Tibial artery (tissue), 4 donors: ENCODE measurements at regions not wholly inside any gene's neighbourhood (a gene's known extent, or its start where the extent isn't known, plus 50 kb on each side); places are given as distances from the start of the nearest gene placed in this dataset.
"Not testable (repeated sequence)": the region's sequence is repeated elsewhere in the genome, so short reads cannot be mapped to it uniquely, and the experiment has no call there.

Source experiments
- DNase-seq, 2 donors: peaks; one replicate each; pipeline ENCODE4 v3.0.0-alpha.2; 2019
- H3K27ac ChIP-seq, 2 donors: fragments of 200-600 bp; sonication (generic) in 1 of 2; 1 replicate in 1 of 2; 2 replicates in 1 of 2; pipeline ENCODE4 v1.5.1; 2018 to 2019; ENCODE audit warnings: mild to moderate bottlenecking in 1 of 2
- H3K27me3 ChIP-seq, 2 donors: fragments of 200-600 bp; sonication (generic) in 1 of 2; one replicate each; pipeline versions ENCODE4 v1.5.1 to v1.6.0; 2016 to 2019
- H3K36me3 ChIP-seq, 3 donors: fragments of 200-600 bp; sonication (generic) in 2 of 3; one replicate each; pipeline ENCODE4 v1.5.1; 2016 to 2019; ENCODE audit warnings: mild to moderate bottlenecking in 2 of 3
- H3K4me1 ChIP-seq, 4 donors: fragments of 200-600 bp; sonication (generic) in 2 of 4; 1 replicate in 3 of 4; 2 replicates in 1 of 4; pipeline ENCODE4 v1.5.1; 2016 to 2019
- H3K4me3 ChIP-seq, 2 donors: fragments of 200-600 bp; sonication (generic) in 1 of 2; 1 replicate in 1 of 2; 2 replicates in 1 of 2; pipeline ENCODE4 v1.5.1; 2018 to 2019; ENCODE audit warnings: mild to moderate bottlenecking in 2 of 2
- H3K9me3 ChIP-seq, 3 donors: fragments of 200-600 bp; sonication (generic) in 1 of 3; one replicate each; pipeline ENCODE4 v1.5.1; 2016 to 2019
- intact Hi-C: fragments of 100-400 bp; cut with DNase I; formaldehyde crosslinking; loops from one replicate; pipeline ENCODE4 v1.15.0; 2023; ENCODE audit warnings: low total_unique reads
- TF ChIP-seq, protein P1 (sequence below), 2 experiments: fragments of 200-600 bp in 1 of 2; fragments of 450-650 bp in 1 of 2; IDR thresholded peaks; one replicate each; pipeline ENCODE4 v1.5.1; 2017 to 2019; ENCODE audit warnings: antibody characterized with exemption in 2 of 2, mild to moderate bottlenecking in 1 of 2, moderate library complexity in 1 of 2

DNA sequence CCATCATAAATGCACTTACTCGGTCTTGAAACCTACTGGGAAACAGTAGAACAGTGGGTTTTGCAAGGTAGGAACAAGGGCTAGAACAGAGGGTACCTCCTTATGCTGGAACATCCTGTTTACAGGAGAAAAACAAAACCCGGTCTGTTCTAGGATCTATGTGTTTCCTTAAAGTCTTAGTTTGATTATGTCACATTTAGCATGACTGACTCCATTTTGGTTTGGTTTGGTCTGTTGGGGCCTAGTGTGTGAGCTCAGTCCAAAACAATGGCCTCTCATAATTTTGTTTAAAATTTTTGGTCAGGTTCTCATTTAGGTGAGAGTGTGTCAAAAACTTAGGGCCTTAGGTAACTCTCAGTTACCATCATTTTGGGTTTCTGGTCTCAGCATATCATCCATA is 96.3 kb upstream of the TRIM24 start:
- intact Hi-C loops, result no loop called here
- DNase-seq, result no peak
- TF ChIP-seq, protein P1, sequence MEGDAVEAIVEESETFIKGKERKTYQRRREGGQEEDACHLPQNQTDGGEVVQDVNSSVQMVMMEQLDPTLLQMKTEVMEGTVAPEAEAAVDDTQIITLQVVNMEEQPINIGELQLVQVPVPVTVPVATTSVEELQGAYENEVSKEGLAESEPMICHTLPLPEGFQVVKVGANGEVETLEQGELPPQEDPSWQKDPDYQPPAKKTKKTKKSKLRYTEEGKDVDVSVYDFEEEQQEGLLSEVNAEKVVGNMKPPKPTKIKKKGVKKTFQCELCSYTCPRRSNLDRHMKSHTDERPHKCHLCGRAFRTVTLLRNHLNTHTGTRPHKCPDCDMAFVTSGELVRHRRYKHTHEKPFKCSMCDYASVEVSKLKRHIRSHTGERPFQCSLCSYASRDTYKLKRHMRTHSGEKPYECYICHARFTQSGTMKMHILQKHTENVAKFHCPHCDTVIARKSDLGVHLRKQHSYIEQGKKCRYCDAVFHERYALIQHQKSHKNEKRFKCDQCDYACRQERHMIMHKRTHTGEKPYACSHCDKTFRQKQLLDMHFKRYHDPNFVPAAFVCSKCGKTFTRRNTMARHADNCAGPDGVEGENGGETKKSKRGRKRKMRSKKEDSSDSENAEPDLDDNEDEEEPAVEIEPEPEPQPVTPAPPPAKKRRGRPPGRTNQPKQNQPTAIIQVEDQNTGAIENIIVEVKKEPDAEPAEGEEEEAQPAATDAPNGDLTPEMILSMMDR (IDR thresholded peaks at IDR 0.05), result no peak

DNA sequence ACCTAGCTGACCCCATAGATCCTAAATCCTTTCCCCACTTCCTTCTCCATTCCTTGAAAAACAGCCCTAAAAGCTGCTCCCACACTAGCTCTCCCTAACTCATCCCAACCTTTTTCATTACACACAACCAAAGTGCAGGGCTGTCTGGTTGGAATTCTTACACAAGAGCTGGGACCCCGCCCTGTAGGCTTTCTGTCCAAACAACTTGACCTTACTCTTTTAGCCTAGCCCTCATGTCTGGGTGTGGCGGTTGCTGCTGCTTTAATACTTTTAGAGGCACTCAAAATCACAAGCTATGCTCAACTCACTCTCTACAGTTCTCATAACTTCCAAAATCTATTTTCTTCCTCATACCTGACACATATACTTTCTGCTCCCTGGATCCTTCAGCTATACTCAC is 93.9 kb upstream of the TRIM24 start:
- DNase-seq, intact Hi-C loops: not testable (repeated sequence)
- peaks cover 0 to 30% (median 20%) of the 10 kb centered on the region in 3 donors for H3K9me3 ChIP-seq

More for the DNA sequence above, 96.3 kb upstream of the TRIM24 start:
- peaks cover 0 to 9% (median 0%) of the 10 kb centered on the region in 3 donors for H3K9me3 ChIP-seq
- no peaks in the 10 kb centered on the region for H3K27me3 ChIP-seq
- no peaks in the 10 kb centered on the region for H3K36me3 ChIP-seq
- H3K4me1 ChIP-seq, result no peaks in the 10 kb centered on the region
- no peak overlapping the region for H3K27ac ChIP-seq
- H3K4me3 ChIP-seq, result no peak overlapping the region

DNA sequence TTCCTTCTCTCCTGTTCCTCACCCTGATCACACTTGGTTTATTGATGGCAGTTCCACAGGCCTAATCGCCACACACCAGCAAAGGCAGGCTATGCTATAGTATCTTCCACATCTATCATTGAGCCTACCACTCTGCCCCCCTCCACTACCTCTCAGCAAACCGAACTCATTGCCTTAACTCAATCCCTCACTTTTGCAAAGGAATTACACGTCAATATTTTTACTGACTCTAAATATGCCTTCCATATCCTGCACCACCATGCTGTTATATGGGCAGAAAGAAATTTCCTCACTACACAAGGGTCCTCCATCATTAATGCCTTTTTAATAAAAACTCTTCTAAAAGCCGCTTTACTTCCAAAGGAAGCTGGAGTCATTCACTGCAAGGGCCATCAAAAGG is 93.4 kb upstream of the TRIM24 start:
- H3K27ac ChIP-seq, intact Hi-C loops, H3K4me1 ChIP-seq, H3K27me3 ChIP-seq, H3K4me3 ChIP-seq, H3K36me3 ChIP-seq, DNase-seq: not testable (repeated sequence)
- peaks cover 0 to 34% (median 26%) of the 10 kb centered on the region in 3 donors for H3K9me3 ChIP-seq

More for the DNA sequence above, 93.9 kb upstream of the TRIM24 start:
- H3K27me3 ChIP-seq, H3K27ac ChIP-seq, H3K36me3 ChIP-seq, H3K4me1 ChIP-seq, H3K4me3 ChIP-seq: not testable (repeated sequence)

DNA sequence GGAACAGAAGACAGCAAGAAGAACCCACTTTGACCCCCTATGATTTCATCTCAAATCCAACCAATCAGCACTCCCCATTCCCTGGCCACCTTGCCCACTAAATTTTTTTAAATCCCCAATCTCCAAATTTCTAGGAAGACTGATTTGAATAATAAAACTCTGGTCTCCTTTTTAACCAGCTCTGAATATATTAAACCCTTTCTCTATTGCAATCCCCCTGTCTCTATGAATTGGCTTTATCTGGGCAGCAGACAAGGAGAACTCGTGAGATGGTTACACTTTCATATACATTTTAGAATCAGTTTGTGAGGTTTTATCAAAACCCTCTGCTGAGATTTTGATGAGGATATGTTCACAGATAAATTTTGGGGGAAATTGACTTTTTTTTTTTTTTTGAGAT is 90.3 kb upstream of the TRIM24 start:
- Histone ChIP-seq H3K36me3 (no peaks in the 10 kb centered on the region), H3K4me3 (no peak overlapping the region), H3K27me3 (no peaks in the 10 kb centered on the region), H3K27ac (no peak overlapping the region), H3K4me1 (no peaks in the 10 kb centered on the region), H3K9me3 (peaks cover 0 to 37% (median 26%) of the 10 kb centered on the region in 3 donors)
- TF ChIP-seq, protein P1 (IDR thresholded peaks at IDR 0.05), result no peak
- no peak for DNase-seq
- intact Hi-C loops, result no loop called here

DNA sequence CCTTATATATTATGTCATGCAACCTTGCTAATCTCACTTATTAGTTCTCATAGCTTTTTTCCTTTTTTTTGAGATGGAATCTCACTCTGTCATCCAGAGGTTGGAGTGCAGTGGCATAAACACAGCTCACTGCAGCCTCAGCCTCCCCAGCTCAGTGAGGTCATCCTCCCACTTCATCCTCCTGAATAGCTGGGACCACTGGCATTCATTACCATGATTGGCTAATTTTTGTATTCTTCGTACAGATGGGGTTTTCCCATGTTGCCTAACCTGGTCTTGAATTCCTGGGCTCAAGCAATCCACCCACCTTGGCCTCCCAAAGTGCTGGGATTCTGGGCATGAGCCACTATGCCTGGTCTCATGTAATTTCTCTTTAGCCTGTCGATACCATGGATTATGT is 89.1 kb upstream of the TRIM24 start:
- no peaks in the 10 kb centered on the region for H3K27me3 ChIP-seq
- TF ChIP-seq, protein P1 (IDR thresholded peaks at IDR 0.05), result no peak
- no peaks in the 10 kb centered on the region for H3K4me1 ChIP-seq
- peaks cover 0 to 37% (median 26%) of the 10 kb centered on the region in 3 donors for H3K9me3 ChIP-seq
- H3K27ac ChIP-seq, result no peak overlapping the region
- intact Hi-C loops, result no loop called here
- DNase-seq, result no peak
- no peak overlapping the region for H3K4me3 ChIP-seq
- H3K36me3 ChIP-seq, result no peaks in the 10 kb centered on the region

DNA sequence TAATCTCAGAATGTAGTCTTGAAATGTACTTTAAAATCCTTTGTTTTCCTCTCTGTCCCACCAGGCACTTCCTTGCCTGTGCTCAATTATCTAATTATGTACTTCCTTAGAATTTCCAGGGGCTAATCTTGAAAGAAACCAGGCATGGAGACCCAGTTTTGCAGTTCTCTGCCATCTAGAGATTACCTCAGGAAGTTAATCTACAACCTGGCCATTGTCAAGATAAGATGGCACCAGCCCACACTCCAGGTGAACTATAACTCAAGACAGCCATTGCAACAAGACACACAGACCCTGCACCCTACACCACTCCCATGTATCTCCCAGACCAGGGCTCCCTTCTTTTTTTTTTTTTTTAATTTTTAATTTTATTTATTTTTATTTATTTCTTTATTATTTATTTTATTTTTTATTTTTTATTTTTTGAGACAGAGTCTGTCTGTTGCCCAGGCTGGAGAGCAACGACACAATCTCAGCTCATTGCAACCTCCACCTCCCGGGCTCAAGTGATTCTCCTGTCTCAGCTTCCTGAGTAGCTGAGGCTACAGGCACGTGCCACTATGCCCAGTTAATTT is 85.9 kb upstream of the TRIM24 start:
- no peak overlapping the region for H3K27ac ChIP-seq
- intact Hi-C loops, result no loop called here
- no peak for DNase-seq

More for the DNA sequence above, 85.9 kb upstream of the TRIM24 start:
- H3K4me1 ChIP-seq, result no peaks in the 10 kb centered on the region
- H3K27me3 ChIP-seq, result no peaks in the 10 kb centered on the region
- no peak overlapping the region for H3K4me3 ChIP-seq
- TF ChIP-seq, protein P1 (IDR thresholded peaks at IDR 0.05), result no peak
- H3K9me3 ChIP-seq, result peaks cover 0 to 25% (median 24%) of the 10 kb centered on the region in 3 donors
- no peaks in the 10 kb centered on the region for H3K36me3 ChIP-seq
